ENCODE measurements at regions not wholly inside any gene's neighbourhood (a gene's known extent, or its start where the extent isn't known, plus 50 kb on each side); places are given as distances from the start of the nearest gene placed in this dataset.

GRCh38 chr9:28741459-28741858 is 1168.2 kb upstream of the C9orf72 start:
- no peak overlapping the region for H3K4me3 ChIP-seq (ENCODE audit: low read depth, low read length)
- TF ChIP-seq CTCF (IDR thresholded peaks at IDR 0.05; ENCODE audit: borderline replicate concordance, insufficient read depth, low read depth, low read length), result no peak

- no peak for TF ChIP-seq CTCF (IDR thresholded peaks at IDR 0.05; ENCODE audit: borderline replicate concordance, insufficient read depth, low read depth, low read length)
- no peak overlapping the region for H3K4me3 ChIP-seq (ENCODE audit: low read depth, low read length)
Measured at GRCh38 chr9:28747351-28747985, 1174.2 kb upstream of the C9orf72 start.

- H3K4me3 ChIP-seq (ENCODE audit: low read depth, low read length), result no peak overlapping the region
- TF ChIP-seq CTCF (IDR thresholded peaks at IDR 0.05; ENCODE audit: borderline replicate concordance, insufficient read depth, low read depth, low read length), result no peak
Measured at GRCh38 chr9:28750136-28750535, 1176.9 kb upstream of the C9orf72 start.

- no peak for TF ChIP-seq CTCF (IDR thresholded peaks at IDR 0.05; ENCODE audit: borderline replicate concordance, insufficient read depth, low read depth, low read length)
Measured at GRCh38 chr9:28758341-28758740, 1185.1 kb upstream of the C9orf72 start.

GRCh38 chr9:28758971-28759370 is 1185.7 kb upstream of the C9orf72 start:
- H3K4me3 ChIP-seq (ENCODE audit: low read depth, low read length), result no peak overlapping the region
- TF ChIP-seq CTCF (IDR thresholded peaks at IDR 0.05; ENCODE audit: borderline replicate concordance, insufficient read depth, low read depth, low read length), result no peak

More at GRCh38 chr9:28758341-28758740, 1185.1 kb upstream of the C9orf72 start:
- H3K4me3 ChIP-seq (ENCODE audit: low read depth, low read length), result no peak overlapping the region

GRCh38 chr9:28762167-28762566 is 1188.9 kb upstream of the C9orf72 start:
- no peak overlapping the region for H3K4me3 ChIP-seq (ENCODE audit: low read depth, low read length)
- TF ChIP-seq CTCF (IDR thresholded peaks at IDR 0.05; ENCODE audit: borderline replicate concordance, insufficient read depth, low read depth, low read length), result no peak

GRCh38 chr9:28764532-28764931 is 1191.3 kb upstream of the C9orf72 start:
- no peak overlapping the region for H3K4me3 ChIP-seq (ENCODE audit: low read depth, low read length)
- TF ChIP-seq CTCF (IDR thresholded peaks at IDR 0.05; ENCODE audit: borderline replicate concordance, insufficient read depth, low read depth, low read length), result no peak

Measured in GM12875 (cell line).